ENCODE measurements at regions not wholly inside any gene's neighbourhood (a gene's known extent, or its start where the extent isn't known, plus 50 kb on each side); places are given as distances from the start of the nearest gene placed in this dataset.

DNA sequence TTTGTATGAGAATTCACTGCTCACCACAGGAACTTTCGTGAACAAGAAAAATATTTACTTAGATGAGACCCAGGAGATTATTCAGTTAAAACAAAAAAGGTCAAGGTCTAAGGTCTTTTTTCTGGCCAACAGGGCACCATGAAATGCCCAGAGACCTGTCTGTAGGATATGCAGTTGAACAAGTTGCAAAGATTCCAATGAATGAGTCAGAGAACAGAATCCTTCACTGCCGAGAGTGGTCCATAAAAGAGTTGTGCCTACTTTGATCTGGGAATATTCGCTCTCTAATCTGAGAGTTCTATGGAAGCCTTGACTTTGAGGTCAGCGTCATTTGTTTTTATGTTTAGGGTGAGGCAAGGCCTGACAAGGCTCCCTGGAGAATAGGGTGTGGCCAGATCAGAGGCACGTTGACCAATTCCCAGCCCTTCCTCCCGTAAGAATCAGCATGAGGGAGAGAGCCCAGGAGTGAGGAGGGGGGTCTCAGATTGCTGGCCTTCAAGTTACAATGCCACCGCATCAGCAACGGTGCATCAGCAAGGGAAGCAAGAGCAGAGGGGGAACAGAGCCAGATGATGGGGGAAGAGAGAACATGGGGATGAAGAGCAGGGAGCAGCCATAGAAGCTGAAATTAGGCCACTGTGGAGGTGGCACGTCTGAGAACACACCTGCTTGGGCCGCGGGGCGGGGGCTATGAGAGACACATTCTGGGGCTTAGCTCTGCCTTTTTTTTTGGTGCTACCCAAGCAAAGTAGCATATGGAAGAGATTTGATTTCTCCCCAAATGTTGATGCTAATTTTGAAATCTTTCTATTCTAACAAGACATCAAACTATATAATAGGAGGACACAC lies 206.4 kb upstream of the RAB4A start (continued):
- TF ChIP-seq, protein P1, sequence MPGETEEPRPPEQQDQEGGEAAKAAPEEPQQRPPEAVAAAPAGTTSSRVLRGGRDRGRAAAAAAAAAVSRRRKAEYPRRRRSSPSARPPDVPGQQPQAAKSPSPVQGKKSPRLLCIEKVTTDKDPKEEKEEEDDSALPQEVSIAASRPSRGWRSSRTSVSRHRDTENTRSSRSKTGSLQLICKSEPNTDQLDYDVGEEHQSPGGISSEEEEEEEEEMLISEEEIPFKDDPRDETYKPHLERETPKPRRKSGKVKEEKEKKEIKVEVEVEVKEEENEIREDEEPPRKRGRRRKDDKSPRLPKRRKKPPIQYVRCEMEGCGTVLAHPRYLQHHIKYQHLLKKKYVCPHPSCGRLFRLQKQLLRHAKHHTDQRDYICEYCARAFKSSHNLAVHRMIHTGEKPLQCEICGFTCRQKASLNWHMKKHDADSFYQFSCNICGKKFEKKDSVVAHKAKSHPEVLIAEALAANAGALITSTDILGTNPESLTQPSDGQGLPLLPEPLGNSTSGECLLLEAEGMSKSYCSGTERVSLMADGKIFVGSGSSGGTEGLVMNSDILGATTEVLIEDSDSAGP (CRISPR knock-in tag; IDR thresholded peaks at IDR 0.05; ENCODE audit: borderline replicate concordance) = no peak; the same call in 1 of the 2 replicates
- TF ChIP-seq SYNCRIP (IDR thresholded peaks at IDR 0.05; ENCODE audit: insufficient read depth, low read depth, low read length) (no peak), ARHGAP35 (CRISPR knock-in tag; IDR thresholded peaks at IDR 0.05; ENCODE audit: borderline replicate concordance) (no peak), LCORL (IDR thresholded peaks at IDR 0.05) (no peak; the same call in 1 of the 2 replicates), LCORL (CRISPR knock-in tag; IDR thresholded peaks at IDR 0.05) (peak; percentile 83), MAX (IDR thresholded peaks at IDR 0.05) (peak; percentile 16; the same call in 1 of the 2 replicates), FIP1L1 (IDR thresholded peaks at IDR 0.05; ENCODE audit: borderline replicate concordance, insufficient read depth, low read depth, low read length) (no peak), IRF2 (CRISPR knock-in tag; IDR thresholded peaks at IDR 0.05) (peak; percentile 49; the same call in 1 of the 2 replicates), ZFP36 (IDR thresholded peaks at IDR 0.05; ENCODE audit: borderline replicate concordance, low read depth, low read length, partially characterized antibody) (no peak), ZFP62 (CRISPR knock-in tag; IDR thresholded peaks at IDR 0.05) (no peak), ZBTB34 (CRISPR knock-in tag; IDR thresholded peaks at IDR 0.05) (0 out of 2 replicates have a peak, but pooled peaks have one; percentile 14), PRMT3 (CRISPR knock-in tag; IDR thresholded peaks at IDR 0.05; ENCODE audit: borderline replicate concordance, low read depth) (no peak), ZNF782 (CRISPR knock-in tag; IDR thresholded peaks at IDR 0.05; ENCODE audit: borderline replicate concordance) (no peak), FOSL2 (CRISPR knock-in tag; IDR thresholded peaks at IDR 0.05) (peak; percentile 98), GATAD2A (CRISPR knock-in tag; IDR thresholded peaks at IDR 0.05) (peak; percentile 94), ELF4 (CRISPR knock-in tag; IDR thresholded peaks at IDR 0.05; ENCODE audit: borderline replicate concordance) (no peak), ZBTB38 (CRISPR knock-in tag; IDR thresholded peaks at IDR 0.05) (peak; percentile 49; the same call in 1 of the 2 replicates), EED (CRISPR knock-in tag; IDR thresholded peaks at IDR 0.05) (no peak)
- TF ChIP-seq, protein P2, sequence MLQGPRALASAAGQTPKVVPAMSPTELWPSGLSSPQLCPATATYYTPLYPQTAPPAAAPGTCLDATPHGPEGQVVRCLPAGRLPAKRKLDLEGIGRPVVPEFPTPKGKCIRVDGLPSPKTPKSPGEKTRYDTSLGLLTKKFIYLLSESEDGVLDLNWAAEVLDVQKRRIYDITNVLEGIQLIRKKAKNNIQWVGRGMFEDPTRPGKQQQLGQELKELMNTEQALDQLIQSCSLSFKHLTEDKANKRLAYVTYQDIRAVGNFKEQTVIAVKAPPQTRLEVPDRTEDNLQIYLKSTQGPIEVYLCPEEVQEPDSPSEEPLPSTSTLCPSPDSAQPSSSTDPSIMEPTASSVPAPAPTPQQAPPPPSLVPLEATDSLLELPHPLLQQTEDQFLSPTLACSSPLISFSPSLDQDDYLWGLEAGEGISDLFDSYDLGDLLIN (CRISPR knock-in tag; IDR thresholded peaks at IDR 0.05; ENCODE audit: borderline replicate concordance) = no peak
- TF ChIP-seq, protein P3, sequence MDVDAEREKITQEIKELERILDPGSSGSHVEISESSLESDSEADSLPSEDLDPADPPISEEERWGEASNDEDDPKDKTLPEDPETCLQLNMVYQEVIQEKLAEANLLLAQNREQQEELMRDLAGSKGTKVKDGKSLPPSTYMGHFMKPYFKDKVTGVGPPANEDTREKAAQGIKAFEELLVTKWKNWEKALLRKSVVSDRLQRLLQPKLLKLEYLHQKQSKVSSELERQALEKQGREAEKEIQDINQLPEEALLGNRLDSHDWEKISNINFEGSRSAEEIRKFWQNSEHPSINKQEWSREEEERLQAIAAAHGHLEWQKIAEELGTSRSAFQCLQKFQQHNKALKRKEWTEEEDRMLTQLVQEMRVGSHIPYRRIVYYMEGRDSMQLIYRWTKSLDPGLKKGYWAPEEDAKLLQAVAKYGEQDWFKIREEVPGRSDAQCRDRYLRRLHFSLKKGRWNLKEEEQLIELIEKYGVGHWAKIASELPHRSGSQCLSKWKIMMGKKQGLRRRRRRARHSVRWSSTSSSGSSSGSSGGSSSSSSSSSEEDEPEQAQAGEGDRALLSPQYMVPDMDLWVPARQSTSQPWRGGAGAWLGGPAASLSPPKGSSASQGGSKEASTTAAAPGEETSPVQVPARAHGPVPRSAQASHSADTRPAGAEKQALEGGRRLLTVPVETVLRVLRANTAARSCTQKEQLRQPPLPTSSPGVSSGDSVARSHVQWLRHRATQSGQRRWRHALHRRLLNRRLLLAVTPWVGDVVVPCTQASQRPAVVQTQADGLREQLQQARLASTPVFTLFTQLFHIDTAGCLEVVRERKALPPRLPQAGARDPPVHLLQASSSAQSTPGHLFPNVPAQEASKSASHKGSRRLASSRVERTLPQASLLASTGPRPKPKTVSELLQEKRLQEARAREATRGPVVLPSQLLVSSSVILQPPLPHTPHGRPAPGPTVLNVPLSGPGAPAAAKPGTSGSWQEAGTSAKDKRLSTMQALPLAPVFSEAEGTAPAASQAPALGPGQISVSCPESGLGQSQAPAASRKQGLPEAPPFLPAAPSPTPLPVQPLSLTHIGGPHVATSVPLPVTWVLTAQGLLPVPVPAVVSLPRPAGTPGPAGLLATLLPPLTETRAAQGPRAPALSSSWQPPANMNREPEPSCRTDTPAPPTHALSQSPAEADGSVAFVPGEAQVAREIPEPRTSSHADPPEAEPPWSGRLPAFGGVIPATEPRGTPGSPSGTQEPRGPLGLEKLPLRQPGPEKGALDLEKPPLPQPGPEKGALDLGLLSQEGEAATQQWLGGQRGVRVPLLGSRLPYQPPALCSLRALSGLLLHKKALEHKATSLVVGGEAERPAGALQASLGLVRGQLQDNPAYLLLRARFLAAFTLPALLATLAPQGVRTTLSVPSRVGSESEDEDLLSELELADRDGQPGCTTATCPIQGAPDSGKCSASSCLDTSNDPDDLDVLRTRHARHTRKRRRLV (CRISPR knock-in tag; IDR thresholded peaks at IDR 0.05) = no peak

All from HepG2 (cell line).